Caco-2 (cell line): ENCODE measurements at regions not wholly inside any gene's neighbourhood (a gene's known extent, or its start where the extent isn't known, plus 50 kb on each side); places are given as distances from the start of the nearest gene placed in this dataset.

Experiments used
- BruUV-seq: library from RNA; stranded (reverse); fragments of 400-500 nt; replicated peaks from 2 replicates; lab custom pipeline; 2021; lab: Mats Ljungman, UMichigan
- CTCF ChIA-PET: fragments of 300-600 bp; sonication (Branson Sonifier 250); formaldehyde crosslinking; loops from one replicate; lab custom pipeline; 2022; ENCODE audit warnings: antibody characterized with exemption; lab: Charles Lee
- POLR2A ChIA-PET: fragments of 300-600 bp; sonication (Branson Sonifier 250); formaldehyde crosslinking; loops from one replicate; lab custom pipeline; 2022; ENCODE audit warnings: antibody characterized with exemption; lab: Charles Lee
- DNase-seq, 2 experiments: peaks; one replicate each; pipeline versions ENCODE4 v3.0.0 to v3.0.0-alpha.2; 2020 to 2022
- H3K27me3 ChIP-seq: replicated peaks from 2 replicates; pipeline ENCODE4 v1.6.0; 2011; ENCODE audit warnings: low read length; ENCODE audit not compliant: control insufficient read depth, insufficient read depth
- H3K36me3 ChIP-seq: 2 replicates; pipeline ENCODE4 v1.5.1; 2011; ENCODE audit warnings: low read length; ENCODE audit not compliant: control insufficient read depth, insufficient read depth
- H3K4me1 ChIP-seq: fragments of 250-450 bp; sonication (Bioruptor Pico); 2 replicates; pipeline ENCODE4 v1.5.1; 2020; ENCODE audit warnings: mild to moderate bottlenecking
- H3K4me3 ChIP-seq: 2 replicates; pipeline ENCODE4 v1.5.1; 2011; ENCODE audit warnings: low read depth, mild to moderate bottlenecking, control low read depth, low read length
- H3K9me3 ChIP-seq: fragments of 250-450 bp; sonication (Bioruptor Pico); 2 replicates; pipeline ENCODE4 v1.5.1; 2020; ENCODE audit warnings: mild to moderate bottlenecking, moderate library complexity
- H3K27ac Mint-ChIP-seq: one replicate; pipeline ENCODE4 v1.8.0; 2022; ENCODE audit warnings: mixed read lengths; ENCODE audit not compliant: unreplicated experiment
- H3K27me3 Mint-ChIP-seq: one replicate; pipeline ENCODE4 v1.8.0; 2022; ENCODE audit warnings: mixed read lengths; ENCODE audit not compliant: insufficient read depth, unreplicated experiment
- H3K36me3 Mint-ChIP-seq: one replicate; pipeline ENCODE4 v1.8.0; 2022; ENCODE audit warnings: mild to moderate bottlenecking, mixed read lengths; ENCODE audit not compliant: insufficient read depth, unreplicated experiment
- H3K4me1 Mint-ChIP-seq: one replicate; pipeline ENCODE4 v1.8.0; 2022; ENCODE audit warnings: low read depth, mixed read lengths; ENCODE audit not compliant: unreplicated experiment
- H3K4me3 Mint-ChIP-seq: one replicate; pipeline ENCODE4 v1.8.0; 2022; ENCODE audit warnings: mild to moderate bottlenecking, moderate library complexity, mixed read lengths; ENCODE audit not compliant: unreplicated experiment
- H3K9me3 Mint-ChIP-seq: one replicate; pipeline ENCODE4 v1.8.0; 2022; ENCODE audit warnings: mixed read lengths; ENCODE audit not compliant: unreplicated experiment
- intact Hi-C: fragments of 100-400 bp; cut with micrococcal nuclease; formaldehyde crosslinking; loops from one replicate; pipeline ENCODE4 v1.10.0; 2022; ENCODE audit not compliant: unreplicated experiment
- TF ChIP-seq, protein P1 (sequence below), 2 experiments: fragments of 200-600 bp in 1 of 2; IDR thresholded peaks; 1 replicate in 1 of 2; 2 replicates in 1 of 2; pipeline versions ENCODE4 v1.5.1 to v1.8.0; 2011 to 2022; ENCODE audit warnings: antibody characterized with exemption in 1 of 2, control low read depth in 1 of 2, inconsistent platforms in 1 of 2, low read depth in 1 of 2, low read length in 1 of 2, mild to moderate bottlenecking in 1 of 2, moderate library complexity in 1 of 2; ENCODE audit not compliant: insufficient read depth in 1 of 2, severe bottlenecking in 1 of 2, unreplicated experiment in 1 of 2

- H3K4me3 Mint-ChIP-seq = no peak overlapping the region
- H3K4me1 Mint-ChIP-seq = peaks cover 13% of the 10 kb centered on the region
- peak overlapping the region; percentile 55 for H3K27ac Mint-ChIP-seq
- H3K27me3 Mint-ChIP-seq = no peaks in the 10 kb centered on the region
- H3K9me3 ChIP-seq = no peaks in the 10 kb centered on the region
- H3K4me3 ChIP-seq = no peak overlapping the region
- intact Hi-C loops = loop anchor here (1.0 kb wide), 2 partner anchors 24 to 31 kb away; no protein-coding TSS in a partner anchor
- CTCF ChIA-PET = no interaction called here
- H3K36me3 Mint-ChIP-seq = peaks cover 7% of the 10 kb centered on the region
- H3K9me3 Mint-ChIP-seq = no peaks in the 10 kb centered on the region
- peaks cover 8% of the 10 kb centered on the region for H3K4me1 ChIP-seq
- H3K36me3 ChIP-seq = no peaks in the 10 kb centered on the region
- BruUV-seq = no TSS peak
- peak in 1 of 2 experiments; percentile 31 for DNase-seq
- POLR2A ChIA-PET = no interaction called here
- no peaks in the 10 kb centered on the region for H3K27me3 ChIP-seq
- TF ChIP-seq, protein P1, sequence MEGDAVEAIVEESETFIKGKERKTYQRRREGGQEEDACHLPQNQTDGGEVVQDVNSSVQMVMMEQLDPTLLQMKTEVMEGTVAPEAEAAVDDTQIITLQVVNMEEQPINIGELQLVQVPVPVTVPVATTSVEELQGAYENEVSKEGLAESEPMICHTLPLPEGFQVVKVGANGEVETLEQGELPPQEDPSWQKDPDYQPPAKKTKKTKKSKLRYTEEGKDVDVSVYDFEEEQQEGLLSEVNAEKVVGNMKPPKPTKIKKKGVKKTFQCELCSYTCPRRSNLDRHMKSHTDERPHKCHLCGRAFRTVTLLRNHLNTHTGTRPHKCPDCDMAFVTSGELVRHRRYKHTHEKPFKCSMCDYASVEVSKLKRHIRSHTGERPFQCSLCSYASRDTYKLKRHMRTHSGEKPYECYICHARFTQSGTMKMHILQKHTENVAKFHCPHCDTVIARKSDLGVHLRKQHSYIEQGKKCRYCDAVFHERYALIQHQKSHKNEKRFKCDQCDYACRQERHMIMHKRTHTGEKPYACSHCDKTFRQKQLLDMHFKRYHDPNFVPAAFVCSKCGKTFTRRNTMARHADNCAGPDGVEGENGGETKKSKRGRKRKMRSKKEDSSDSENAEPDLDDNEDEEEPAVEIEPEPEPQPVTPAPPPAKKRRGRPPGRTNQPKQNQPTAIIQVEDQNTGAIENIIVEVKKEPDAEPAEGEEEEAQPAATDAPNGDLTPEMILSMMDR (IDR thresholded peaks at IDR 0.05; ENCODE audit: insufficient read depth in 1 of 2, low read depth in 1 of 2, low read length in 1 of 2, severe bottlenecking in 1 of 2, unreplicated experiment in 1 of 2) = no peak
Observed at GRCh38 chr10:43317422-43317821, 50.6 kb upstream of the RASGEF1A start.

DNA sequence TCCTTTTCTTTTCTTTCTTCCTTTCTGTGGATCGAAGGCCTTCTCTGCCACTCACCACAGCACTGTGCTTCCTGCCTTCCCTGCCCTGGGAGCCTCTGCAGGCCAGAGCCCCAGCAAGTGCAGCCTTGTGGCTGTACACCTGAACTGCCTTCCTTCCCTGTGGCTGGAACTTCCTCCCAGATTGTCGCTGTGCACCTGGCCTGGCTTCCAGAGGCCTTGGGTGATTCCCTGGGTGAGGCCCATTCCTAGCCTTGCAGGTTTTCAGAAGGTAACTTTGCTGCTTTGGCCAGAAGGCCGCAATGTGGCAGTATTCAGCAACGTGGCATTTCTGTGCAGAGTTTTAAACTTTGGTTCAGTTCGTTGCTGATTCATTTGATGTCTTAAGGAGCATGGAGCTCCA lies 50.1 kb upstream of the RASGEF1A start:
- no peak overlapping the region for H3K4me3 ChIP-seq
- peaks cover 7% of the 10 kb centered on the region for H3K36me3 Mint-ChIP-seq
- CTCF ChIA-PET = no interaction called here
- H3K36me3 ChIP-seq = no peaks in the 10 kb centered on the region
- H3K9me3 Mint-ChIP-seq = no peaks in the 10 kb centered on the region
- peak overlapping the region; percentile 55 for H3K27ac Mint-ChIP-seq
- H3K27me3 ChIP-seq = no peaks in the 10 kb centered on the region
- H3K4me1 Mint-ChIP-seq = peaks cover 13% of the 10 kb centered on the region
- no peaks in the 10 kb centered on the region for H3K9me3 ChIP-seq
- H3K4me3 Mint-ChIP-seq = no peak overlapping the region
- BruUV-seq = no TSS peak
- peaks cover 8% of the 10 kb centered on the region for H3K4me1 ChIP-seq
- H3K27me3 Mint-ChIP-seq = no peaks in the 10 kb centered on the region
- POLR2A ChIA-PET = no interaction called here
- intact Hi-C loops = loop anchor here (1.0 kb wide), 2 partner anchors 24 to 31 kb away; no protein-coding TSS in a partner anchor
- TF ChIP-seq, protein P1 (IDR thresholded peaks at IDR 0.05; ENCODE audit: insufficient read depth in 1 of 2, low read depth in 1 of 2, low read length in 1 of 2, severe bottlenecking in 1 of 2, unreplicated experiment in 1 of 2) = peak; percentile 16 to 33
- DNase-seq = peak; percentile 50 to 61
